ENCODE measurements at regions not wholly inside any gene's neighbourhood (a gene's known extent, or its start where the extent isn't known, plus 50 kb on each side); places are given as distances from the start of the nearest gene placed in this dataset.

DNA sequence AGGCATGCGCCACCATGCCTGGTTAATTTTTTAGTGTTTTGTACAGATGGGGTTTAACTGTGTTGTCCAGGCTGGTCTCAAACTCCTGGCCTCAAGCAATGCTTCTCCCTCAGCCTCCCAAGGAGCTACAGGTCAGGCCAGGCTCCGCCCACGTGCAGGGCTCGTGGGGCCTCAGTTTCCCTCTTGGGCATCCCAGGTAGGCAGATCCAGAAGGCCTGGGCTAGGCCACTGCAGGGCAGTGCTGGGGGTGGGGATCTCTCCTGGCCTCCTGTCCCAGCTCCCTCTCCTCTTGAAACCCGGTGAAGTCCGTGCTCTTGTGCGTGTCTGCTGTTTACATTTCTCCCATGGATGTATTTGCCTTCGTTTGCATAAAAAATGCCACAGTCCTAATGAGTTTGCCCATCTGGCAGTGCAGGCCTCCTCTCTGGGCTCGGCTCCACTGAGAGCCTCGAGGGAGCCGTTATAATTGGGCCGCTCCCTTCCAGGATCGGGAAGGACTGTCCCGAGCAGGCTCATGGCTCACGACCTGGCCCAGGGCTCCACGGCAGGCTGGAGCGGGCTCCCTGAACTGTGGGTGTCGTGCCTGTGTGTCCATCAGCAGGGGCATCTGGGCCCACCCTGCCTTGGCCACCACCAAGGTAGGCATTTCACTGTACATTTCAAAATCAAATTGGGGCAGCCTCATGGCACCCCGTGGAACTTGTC, 52.6 kb upstream of the RUFY1 start:
- DNase-seq, result peak in 1 of 2 donors; percentile 48
- WGBS, 2 donors, result 67 to 78% methylated on average over 11 to 18 of the region's 19 CpGs
- H3K27ac ChIP-seq, result no peak overlapping the region
- no peaks in the 10 kb centered on the region for H3K27me3 ChIP-seq
- no peaks in the 10 kb centered on the region for H3K4me1 ChIP-seq
- TF ChIP-seq POLR2A (IDR thresholded peaks at IDR 0.05) (no peak), EP300 (IDR thresholded peaks at IDR 0.05) (no peak), CTCF (IDR thresholded peaks at IDR 0.05) (no peak), POLR2AphosphoS5 (IDR thresholded peaks at IDR 0.05) (no peak)
- no peak overlapping the region for H3K4me3 ChIP-seq
- H3K9me3 ChIP-seq, result no peaks in the 10 kb centered on the region
- no peaks in the 10 kb centered on the region for H3K36me3 ChIP-seq
- peak in 1 of 2 donors; percentile 41 for ATAC-seq (ENCODE audit: low FRiP score in 2 of 2)

DNA sequence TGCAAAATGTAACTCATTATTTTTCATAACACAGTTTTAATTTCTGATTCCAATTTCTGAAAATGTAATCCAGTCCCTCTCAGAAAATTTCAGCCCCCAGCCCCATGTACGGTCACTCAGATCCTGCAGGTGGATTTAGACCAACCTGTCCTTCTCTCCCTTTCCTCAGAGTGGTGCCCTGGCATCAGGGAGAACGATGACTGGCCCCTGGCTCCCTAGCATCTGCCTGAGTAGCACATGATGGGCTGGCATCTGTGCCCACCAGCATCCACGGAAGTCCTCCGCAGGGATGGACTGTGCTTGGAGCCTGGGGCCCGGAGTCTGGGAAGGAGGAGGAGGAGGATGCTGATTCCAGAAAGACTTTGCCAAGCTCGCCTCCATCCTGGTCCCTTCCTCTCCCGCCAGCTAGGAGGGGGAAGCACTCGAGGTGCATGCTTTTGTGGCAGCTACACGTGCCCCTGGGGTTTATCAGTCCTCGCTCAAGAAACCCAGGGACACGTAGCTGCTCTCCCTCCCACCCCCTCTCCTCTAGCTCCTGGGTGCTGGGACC, 54.4 kb upstream of the RUFY1 start:
- Histone ChIP-seq H3K27ac (no peak overlapping the region), H3K4me3 (no peak overlapping the region), H3K9me3 (no peaks in the 10 kb centered on the region), H3K36me3 (no peaks in the 10 kb centered on the region), H3K4me1 (no peaks in the 10 kb centered on the region), H3K27me3 (no peaks in the 10 kb centered on the region)
- no peak for TF ChIP-seq CTCF (IDR thresholded peaks at IDR 0.05)
- TF ChIP-seq POLR2A (IDR thresholded peaks at IDR 0.05), result no peak
- no peak for TF ChIP-seq EP300 (IDR thresholded peaks at IDR 0.05)
- no peak for TF ChIP-seq POLR2AphosphoS5 (IDR thresholded peaks at IDR 0.05)
- WGBS, 2 donors, result 54 to 70% methylated on average over 11 of the region's 11 CpGs
- DNase-seq (no peak), ATAC-seq (ENCODE audit: low FRiP score in 2 of 2) (no peak)

- no peak for ATAC-seq (ENCODE audit: low FRiP score in 2 of 2)
- 64 to 85% methylated on average over 8 to 12 of the region's 12 CpGs for WGBS, 2 donors
- Histone ChIP-seq H3K27me3 (no peaks in the 10 kb centered on the region), H3K4me1 (no peaks in the 10 kb centered on the region), H3K36me3 (no peaks in the 10 kb centered on the region), H3K27ac (no peak overlapping the region), H3K9me3 (no peaks in the 10 kb centered on the region), H3K4me3 (no peak overlapping the region)
- TF ChIP-seq CTCF (IDR thresholded peaks at IDR 0.05) (no peak), POLR2A (IDR thresholded peaks at IDR 0.05) (no peak), POLR2AphosphoS5 (IDR thresholded peaks at IDR 0.05) (no peak), EP300 (IDR thresholded peaks at IDR 0.05) (no peak)
- DNase-seq, result no peak
Measured at GRCh38 chr5:179494774-179495526, 55.4 kb upstream of the RUFY1 start.

GRCh38 chr5:179488975-179489374, 61.4 kb upstream of the RUFY1 start:
- DNase-seq (no peak), ATAC-seq (ENCODE audit: low FRiP score in 2 of 2) (no peak)
- H3K9me3 ChIP-seq, result no peaks in the 10 kb centered on the region
- no peak overlapping the region for H3K4me3 ChIP-seq
- TF ChIP-seq EP300 (IDR thresholded peaks at IDR 0.05) (no peak), POLR2A (IDR thresholded peaks at IDR 0.05) (no peak), POLR2AphosphoS5 (IDR thresholded peaks at IDR 0.05) (no peak), CTCF (IDR thresholded peaks at IDR 0.05) (no peak)
- H3K4me1 ChIP-seq, result no peaks in the 10 kb centered on the region
- no peak overlapping the region for H3K27ac ChIP-seq
- 33 to 38% methylated on average over 4 of the region's 4 CpGs for WGBS, 2 donors
- no peaks in the 10 kb centered on the region for H3K36me3 ChIP-seq
- H3K27me3 ChIP-seq, result no peaks in the 10 kb centered on the region

Measured in upper lobe of left lung (tissue), 6 donors.